Transverse colon (tissue), 4 donors: ENCODE measurements at regions not wholly inside any gene's neighbourhood (a gene's known extent, or its start where the extent isn't known, plus 50 kb on each side); places are given as distances from the start of the nearest gene placed in this dataset.

Experiments used
- CTCF ChIP-seq, 5 experiments: fragments of 200-600 bp in 3 of 5; fragments of 450-650 bp in 2 of 5; sonication (generic) in 3 of 5; IDR thresholded peaks; 1 replicate in 2 of 5; 2 replicates in 3 of 5; pipeline ENCODE4 v1.5.1; 2016 to 2017; ENCODE audit warnings: antibody characterized with exemption in 5 of 5, inconsistent platforms in 3 of 5, mild to moderate bottlenecking in 2 of 5, moderate library complexity in 1 of 5
- POLR2A ChIP-seq: fragments of 450-650 bp; IDR thresholded peaks from one replicate; pipeline ENCODE4 v1.6.1; 2016; ENCODE audit warnings: antibody characterized with exemption, mild to moderate bottlenecking, moderate library complexity
- POLR2AphosphoS5 ChIP-seq, 3 donors: sonication (generic); formaldehyde crosslinking; IDR thresholded peaks; one replicate each; pipeline ENCODE4 v1.6.1; 2016; ENCODE audit warnings: antibody characterized with exemption in 3 of 3

- TF ChIP-seq CTCF (IDR thresholded peaks at IDR 0.05), result no peak
- no peak for TF ChIP-seq POLR2AphosphoS5 (IDR thresholded peaks at IDR 0.05)
- TF ChIP-seq POLR2A, result no peak
These were observed 129.5 kb upstream of the DMRT1 start for GRCh38 chr9:711761-712553.
